DMS153 treated with DMSO at 0.1 percent for 48 hours (cell line): ENCODE measurements at regions not wholly inside any gene's neighbourhood (a gene's known extent, or its start where the extent isn't known, plus 50 kb on each side); places are given as distances from the start of the nearest gene placed in this dataset.
"Not testable (repeated sequence)": the region's sequence is repeated elsewhere in the genome, so short reads cannot be mapped to it uniquely, and the experiment has no call there.

Source experiments
- DNase-seq: peaks from one replicate; lab custom pipeline; 2025; ENCODE audit not compliant: unreplicated experiment; lab: John Stamatoyannopoulos, UW

DNA sequence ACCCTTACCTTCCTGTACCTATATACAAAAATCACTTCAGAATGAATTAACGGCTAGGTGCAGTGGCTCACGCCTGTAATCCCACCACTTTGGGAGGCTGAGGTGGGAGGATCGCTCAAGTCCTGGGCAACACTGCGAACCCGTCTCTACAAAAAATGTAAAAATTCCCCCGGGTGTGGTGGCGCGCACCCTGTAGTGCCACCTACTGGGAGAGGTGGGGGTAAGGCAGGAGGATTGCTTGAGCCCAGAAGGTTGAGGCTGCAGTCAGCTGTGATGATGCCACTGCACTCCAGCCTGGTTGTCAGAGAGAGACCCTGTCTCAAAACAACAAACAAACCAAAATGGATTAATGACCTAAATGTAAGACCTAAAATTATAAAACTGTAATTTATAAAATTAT lies 307.6 kb downstream of the SPATA31A1 start:
- not testable (repeated sequence) for DNase-seq

DNA sequence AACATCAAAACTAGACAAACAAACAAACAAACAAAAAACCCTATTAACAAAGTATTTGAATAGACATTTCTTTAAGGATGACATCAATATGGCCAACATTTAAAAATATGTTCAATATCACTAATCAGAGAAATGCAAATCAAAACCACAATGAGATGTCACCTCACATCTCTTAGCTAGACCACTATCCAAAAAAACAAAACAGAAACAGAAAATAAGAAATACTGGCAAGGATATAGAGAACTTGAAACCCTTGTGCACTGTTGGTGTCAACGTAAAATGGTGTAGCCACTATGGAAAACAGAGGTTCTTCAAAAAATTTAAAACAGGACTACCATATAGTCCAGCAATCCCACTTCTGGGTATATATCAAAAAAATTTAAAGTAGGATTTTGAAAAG lies 308.2 kb downstream of the SPATA31A1 start:
- not testable (repeated sequence) for DNase-seq

DNA sequence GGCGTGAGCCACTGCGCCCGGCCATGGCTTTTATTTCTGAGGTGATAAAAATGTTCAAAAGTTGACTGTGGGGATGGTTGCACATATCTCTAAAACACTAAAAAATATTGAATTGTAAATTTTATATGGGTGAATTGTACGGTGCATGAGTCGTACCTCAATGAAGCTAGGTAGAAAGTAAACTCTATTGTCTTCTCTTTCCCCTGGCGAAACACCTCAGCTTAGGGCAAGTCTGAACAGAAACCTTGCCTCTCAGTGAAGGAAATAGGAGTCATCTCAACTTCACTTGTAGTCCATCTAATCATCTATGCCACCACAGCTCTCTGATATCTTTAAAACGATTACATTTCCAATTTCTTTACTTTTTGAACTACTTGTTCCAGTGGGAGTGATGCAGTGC lies 309.6 kb downstream of the SPATA31A1 start:
- not testable (repeated sequence) for DNase-seq

DNA sequence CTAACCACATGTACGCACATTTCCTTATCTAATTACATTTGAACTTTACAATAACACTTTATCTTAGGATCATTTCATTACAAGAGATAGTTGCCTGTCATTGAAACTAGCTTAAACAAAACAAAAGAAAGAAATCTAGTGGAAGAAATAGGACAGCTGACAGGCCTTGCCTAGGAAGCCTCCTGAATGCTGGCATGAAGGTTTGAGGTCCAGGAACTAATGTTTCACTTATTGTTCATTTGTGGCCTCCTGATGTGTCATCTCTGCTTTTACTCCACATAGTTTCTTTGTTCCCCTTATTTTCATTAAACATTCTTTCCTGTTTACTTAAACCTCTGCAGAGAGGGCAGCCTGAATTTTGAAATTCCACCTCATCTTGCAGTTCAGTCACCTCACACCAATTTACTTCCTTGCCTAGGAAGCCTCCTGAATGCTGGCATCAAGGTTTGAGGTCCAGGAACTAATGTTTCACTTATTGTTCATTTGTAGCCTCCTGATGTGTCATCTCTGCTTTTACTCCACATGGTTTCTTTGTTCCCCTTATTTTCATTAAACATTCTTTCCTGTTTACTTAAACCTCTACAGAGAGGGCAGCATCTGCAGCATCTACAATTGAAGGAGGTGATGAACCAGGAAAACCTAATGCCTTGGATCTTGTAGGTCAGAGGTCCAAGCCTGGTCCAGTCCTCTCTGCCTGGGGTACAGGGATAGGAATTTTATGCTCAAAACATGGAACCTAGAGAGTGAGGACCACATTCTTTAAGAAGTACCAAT lies 319.2 kb downstream of the SPATA31A1 start:
- DNase-seq = not testable (repeated sequence)

DNA sequence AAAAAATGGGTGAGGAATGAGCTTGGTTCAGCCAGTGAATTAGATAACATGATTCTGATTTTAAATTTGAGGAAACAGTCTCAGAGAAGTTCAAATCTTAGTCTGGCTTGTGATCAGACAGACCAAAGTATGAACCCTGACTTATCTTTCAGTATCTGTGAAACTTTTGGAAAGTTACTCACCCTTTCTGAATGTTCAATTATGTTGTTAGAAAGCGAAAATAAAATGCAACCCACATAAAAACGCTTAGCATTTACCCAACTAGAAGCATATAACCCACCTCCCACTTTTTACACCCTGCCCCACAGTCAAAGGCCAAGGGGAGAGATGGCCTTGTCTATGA lies 319.7 kb downstream of the SPATA31A1 start:
- not testable (repeated sequence) for DNase-seq

DNA sequence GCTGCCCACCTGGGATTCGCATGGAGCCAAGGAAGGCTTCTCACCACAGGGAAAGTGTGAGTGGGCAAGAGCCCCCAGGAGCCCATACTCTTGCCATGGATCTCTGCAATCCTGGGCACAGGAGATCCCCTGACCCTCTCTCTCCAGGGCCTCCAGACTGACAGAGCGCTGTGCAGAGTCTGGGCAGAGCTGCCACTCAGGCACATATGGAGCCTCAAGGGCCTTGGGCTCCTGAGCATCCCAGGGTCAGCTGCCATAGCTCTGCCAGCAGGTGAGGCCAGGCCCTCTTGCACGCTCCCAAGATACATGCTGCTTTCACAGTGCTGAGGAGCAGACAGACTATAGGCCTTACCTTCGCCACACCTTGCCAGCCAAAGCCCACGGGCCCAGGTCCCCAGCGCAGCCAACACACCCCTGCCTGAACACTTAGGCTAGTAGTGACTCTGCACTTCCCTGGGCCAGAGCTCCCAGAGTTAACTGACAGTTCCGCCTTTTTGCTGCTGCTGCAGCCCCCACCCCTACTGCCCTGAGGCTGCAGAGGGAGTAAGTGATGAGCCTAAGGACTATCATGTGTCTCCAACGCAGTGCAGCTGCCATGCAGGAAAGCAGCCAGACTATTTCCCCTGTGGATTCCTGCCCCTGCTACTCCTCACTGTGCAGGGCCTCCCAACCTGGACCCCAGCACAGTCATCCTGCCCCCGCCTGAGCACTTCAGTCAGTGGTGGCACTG lies 323.2 kb downstream of the SPATA31A1 start:
- DNase-seq = not testable (repeated sequence)

DNA sequence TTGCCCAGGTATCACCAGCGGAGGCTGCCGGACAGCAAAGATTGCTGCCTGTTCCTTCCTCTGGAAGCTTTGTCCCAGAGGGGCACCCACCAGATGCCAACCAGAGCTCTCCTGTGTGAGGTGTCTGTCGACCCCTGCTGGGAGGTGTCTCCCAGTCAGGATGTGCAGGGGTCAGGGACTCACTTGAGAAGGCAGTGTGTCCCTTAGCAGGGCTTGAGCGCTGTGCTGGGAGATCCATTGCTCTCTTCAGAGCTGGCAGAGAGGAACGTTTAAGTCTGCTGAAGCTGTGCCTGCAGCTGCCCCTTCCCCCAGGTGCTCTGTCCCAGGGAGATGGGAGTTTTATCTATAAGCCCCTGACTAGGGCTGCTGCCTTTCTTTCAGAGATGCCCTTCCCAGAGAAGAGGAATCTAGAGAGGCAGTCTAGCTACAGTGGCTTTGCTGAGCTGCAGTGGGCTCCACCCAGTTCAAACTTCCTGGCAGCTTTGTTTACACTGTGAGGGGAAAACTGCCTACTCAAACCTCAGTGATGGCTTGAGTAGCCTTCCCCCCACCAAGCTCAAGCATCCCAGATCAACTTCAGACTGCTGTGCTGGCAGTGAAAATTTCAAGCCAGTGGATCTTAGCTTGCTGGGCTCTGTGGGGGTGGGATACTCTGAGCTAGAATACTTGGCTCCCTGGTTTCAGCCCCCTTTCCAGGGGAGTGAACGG lies 325.4 kb downstream of the SPATA31A1 start:
- not testable (repeated sequence) for DNase-seq

DNA sequence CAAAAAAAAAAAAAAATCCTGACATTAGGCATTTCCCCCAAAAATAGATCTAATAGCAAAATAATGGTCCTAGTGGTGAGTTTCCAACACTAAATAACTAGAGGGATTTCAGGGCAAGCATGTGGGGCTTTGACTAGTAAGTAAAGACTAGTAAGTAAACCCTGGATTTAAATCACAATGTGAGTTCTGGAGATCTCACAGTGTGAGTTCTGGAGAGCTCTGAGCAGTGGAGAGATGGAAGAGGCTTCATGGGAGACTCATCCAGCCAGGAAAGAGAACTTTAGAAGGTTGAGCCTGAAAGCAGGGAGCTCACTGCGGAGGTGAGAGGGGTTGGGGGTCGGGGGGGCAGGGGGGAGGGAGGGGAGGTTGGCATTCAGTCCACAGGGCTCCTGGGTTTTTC lies 373.4 kb downstream of the SPATA31A1 start:
- DNase-seq = not testable (repeated sequence)

DNA sequence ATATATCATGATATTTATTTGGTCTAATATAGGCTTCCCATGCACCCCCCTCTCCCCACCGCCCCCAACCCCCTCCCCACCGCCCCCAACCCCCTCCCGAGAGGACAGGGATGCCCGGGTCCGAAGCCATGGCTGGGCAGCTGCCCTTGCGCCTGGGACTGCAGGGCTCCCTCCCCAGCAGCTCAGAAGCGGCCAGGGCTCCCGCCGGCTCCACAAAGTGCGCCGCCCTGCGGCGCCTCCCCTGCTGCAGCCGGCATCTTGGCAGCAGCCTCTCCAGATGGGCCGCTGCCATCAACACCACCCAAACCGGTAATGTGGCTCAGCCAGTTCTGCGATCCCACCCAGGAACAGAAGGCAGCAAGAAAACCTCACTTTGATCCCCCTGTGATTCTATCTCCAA lies 389.4 kb downstream of the SPATA31A1 start:
- not testable (repeated sequence) for DNase-seq

DNA sequence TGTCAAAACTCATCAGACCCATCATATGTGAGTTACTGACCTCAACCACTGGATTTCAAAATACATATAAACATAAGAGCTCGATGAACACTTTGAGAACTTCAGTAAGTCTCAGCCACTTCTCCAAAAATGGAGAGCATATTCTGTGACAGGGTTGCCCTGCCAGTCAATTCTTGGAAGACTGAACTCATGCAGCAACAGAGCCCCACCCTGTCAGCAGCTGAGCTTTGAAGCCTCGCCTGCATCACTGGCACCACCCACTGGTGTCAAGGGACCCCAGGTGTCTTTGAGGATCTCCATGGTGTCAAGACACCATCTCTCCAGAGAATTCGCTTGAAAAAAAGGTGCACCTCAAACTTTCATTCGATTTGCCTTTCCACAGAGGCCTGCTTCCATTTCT lies 420.1 kb downstream of the SPATA31A1 start:
- not testable (repeated sequence) for DNase-seq

DNA sequence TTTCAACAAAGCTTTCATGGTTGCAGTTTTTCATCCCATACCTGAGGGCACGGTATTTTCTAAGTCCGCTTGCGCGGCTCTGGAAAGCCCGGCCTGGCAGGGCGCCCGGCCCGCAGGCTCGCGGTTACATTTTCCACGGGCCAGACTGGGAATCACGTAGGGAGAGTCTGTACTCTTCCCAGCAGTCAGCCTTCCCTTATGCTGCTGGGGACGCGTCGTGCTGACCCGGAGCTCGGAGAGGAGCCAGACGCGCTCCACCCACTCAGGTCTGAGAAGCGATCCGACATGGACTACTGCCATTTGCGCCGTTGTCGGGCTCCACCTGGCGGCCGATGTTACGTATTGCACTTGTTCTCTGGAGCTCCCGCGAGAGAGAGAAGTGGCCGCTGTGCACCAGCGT lies 435.9 kb downstream of the SPATA31A1 start:
- not testable (repeated sequence) for DNase-seq

DNA sequence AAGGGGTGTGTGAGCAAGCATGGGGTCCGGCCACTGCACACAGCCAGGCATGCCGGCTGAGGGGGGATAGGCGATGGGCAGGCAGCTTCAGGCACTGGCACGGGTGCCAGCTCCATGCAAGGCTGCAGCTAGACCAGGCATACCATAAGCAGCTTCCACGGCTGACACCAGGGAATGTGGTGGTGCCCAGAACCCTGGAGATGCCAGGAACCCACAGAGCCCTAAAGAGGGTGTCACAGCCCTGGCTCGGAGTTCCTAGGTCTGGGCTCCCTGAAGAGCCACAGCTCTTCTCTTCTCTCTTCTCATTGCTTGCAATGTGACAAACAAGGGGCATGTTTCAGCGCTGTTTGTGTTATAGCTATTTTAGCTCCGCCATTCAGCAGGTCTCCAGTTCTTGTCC lies 442.5 kb downstream of the SPATA31A1 start:
- not testable (repeated sequence) for DNase-seq

DNA sequence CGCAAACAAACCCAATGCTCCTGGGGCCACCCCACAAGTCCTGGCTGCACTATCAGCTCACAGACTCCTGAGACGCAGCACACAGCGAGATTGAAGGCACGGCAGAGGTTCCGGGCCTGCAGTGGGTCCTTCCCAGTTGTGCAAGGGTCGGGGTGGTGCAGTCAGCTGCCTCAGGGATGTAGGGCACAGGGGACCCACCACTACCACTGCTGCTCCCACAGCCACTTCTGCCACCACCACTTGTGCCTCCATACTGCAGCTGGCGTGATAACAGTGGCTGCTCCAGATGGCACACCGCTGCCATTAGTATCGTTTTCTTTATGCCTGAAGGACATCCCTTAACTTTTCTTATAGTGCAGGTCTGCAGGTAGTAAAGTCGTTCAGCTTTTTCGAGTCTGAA lies 443.8 kb downstream of the SPATA31A1 start:
- not testable (repeated sequence) for DNase-seq

DNA sequence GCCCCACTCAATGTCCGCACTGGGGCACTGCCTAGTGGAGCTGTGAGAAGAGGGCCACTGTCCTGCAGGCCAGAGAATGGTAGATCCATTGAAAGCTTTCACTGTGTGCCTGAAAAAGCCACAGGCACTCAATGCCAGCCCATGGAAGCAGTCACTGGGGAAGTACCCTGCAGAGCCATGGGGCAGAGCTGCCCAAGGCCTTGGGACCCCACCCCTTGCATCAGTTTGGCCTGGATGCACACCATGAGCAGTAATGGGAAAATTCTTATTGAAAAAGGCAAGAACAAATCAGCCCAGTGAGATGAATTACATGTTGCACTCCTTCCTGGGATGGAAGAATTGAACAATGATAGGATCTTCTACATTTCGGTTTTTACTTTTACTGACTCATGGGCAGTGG lies 447.1 kb downstream of the SPATA31A1 start:
- not testable (repeated sequence) for DNase-seq

DNA sequence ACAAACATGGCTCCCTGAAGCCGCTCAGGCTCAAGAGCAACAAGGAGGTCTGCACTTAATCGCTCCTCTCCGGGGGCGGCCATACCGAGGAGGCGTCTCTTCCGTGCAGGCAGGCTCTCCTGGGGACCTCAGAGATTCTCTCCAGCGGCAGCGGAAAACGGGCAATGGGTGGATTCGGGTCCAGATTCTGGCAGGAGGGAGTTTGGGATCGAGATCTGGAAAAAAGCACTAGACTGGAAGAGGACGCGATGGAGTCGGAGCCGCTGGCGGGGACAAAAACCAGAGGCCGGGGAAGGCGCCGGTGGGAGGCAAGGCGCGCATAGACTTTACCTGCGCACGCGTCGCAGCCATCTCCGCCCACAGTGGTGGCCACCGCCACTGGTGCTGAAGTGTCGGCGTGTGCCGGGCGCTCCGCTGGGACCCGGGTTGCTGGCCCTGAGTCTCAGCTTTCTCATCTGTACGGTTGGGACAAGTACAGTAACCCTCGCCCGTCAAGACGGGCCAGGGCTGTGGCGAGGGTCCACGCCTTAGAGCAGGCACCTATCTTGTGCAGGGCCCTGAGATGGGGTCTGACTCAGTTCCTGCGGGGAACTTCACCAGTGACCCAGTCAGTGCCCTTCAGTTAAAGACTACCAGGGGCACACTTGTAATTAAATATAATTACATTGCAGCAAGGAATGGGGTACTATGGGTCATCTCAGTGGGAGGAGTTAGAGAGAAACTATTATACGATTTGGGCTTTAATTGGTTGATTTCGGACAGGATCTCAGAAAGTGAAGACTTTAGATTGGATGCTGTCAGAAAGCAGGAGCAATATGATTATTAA lies 454.1 kb downstream of the SPATA31A1 start:
- peak; percentile 9 for DNase-seq

DNA sequence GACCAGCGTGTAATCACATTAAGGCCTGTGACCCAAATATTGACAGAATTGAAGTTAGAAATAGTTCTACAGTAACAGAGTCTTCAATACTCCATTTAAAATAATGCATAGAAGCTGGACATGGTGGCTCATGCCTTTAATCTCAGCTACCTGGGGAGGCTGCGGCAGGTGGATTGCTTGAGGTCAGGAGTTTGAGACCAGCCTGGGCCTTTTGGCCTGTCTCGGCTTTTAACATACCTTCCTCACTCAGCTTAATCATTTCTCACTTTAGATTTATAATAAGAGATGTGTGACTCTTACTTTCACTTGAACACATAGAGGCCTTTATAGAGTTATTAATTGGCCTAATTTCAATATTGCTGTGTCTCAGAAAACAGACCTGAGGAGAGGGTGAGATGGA lies 454.9 kb downstream of the SPATA31A1 start:
- not testable (repeated sequence) for DNase-seq

DNA sequence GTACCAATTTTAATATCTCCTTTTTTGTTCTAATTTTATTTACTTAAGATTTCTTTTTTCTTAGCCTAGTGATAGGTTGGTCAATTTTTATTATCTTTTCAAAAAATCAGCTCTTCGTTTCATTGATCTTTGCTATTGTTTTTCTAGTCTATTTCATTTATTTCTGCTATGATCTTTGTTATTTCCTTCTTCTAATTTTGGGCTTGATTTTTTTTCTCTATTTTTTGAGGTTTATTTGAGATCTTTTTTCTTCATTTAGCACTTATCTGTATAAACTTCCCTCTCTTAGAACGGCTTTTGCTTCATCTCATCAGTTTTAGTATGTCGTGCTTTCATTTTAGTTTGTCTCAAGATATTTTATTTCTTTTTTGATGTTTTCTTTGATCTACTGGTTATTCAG lies 456.1 kb downstream of the SPATA31A1 start:
- DNase-seq = not testable (repeated sequence)

DNA sequence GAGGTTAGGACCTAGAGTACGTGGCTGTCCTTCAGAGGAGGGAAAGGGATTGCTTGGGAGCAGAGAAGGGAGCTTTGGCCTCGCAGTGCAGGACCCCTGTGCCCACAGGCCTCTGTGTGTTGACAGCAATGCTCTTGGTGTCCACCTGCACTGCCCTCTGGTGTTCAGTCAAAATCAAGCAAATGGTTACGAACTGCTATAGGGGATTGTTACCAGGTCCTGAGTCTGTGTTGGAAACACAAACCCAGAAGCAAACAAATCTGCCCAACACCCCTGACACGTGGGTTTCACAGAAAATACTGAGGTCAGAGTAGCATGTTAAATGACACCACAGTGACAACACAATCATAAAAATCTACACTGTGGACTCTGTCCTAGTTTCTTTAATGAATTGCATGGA lies 473.0 kb downstream of the SPATA31A1 start:
- not testable (repeated sequence) for DNase-seq
